Neutrophil (primary cell): ENCODE measurements at regions not wholly inside any gene's neighbourhood (a gene's known extent, or its start where the extent isn't known, plus 50 kb on each side); places are given as distances from the start of the nearest gene placed in this dataset.
"Not testable (repeated sequence)": the region's sequence is repeated elsewhere in the genome, so short reads cannot be mapped to it uniquely, and the experiment has no call there.

Experiments used
- H3K27ac ChIP-seq: fragments of 200-600 bp; sonication (generic); 2 replicates; pipeline ENCODE4 v1.5.1; 2016; ENCODE audit warnings: mild to moderate bottlenecking, moderate library complexity
- H3K27me3 ChIP-seq: fragments of 200-600 bp; sonication (generic); 2 replicates; pipeline ENCODE4 v1.6.0; 2016; ENCODE audit warnings: mild to moderate bottlenecking
- H3K36me3 ChIP-seq: fragments of 200-600 bp; sonication (generic); 2 replicates; pipeline ENCODE4 v1.5.1; 2017
- H3K4me1 ChIP-seq, 2 experiments: fragments of 200-600 bp in 1 of 2; sonication (generic) in 1 of 2; 1 replicate in 1 of 2; 2 replicates in 1 of 2; pipeline versions ENCODE4 v1.5.1 to v1.6.1; 2013 to 2016; ENCODE audit warnings: low read depth in 1 of 2, low read length in 1 of 2, mild to moderate bottlenecking in 1 of 2, moderate library complexity in 1 of 2; ENCODE audit not compliant: control insufficient read depth in 1 of 2, insufficient read depth in 1 of 2
- H3K4me3 ChIP-seq, 2 experiments: fragments of 200-600 bp in 1 of 2; sonication (generic) in 1 of 2; 1 replicate in 1 of 2; 2 replicates in 1 of 2; pipeline ENCODE4 v1.5.1; 2013 to 2016; ENCODE audit warnings: low read depth in 1 of 2, low read length in 1 of 2, mild to moderate bottlenecking in 1 of 2, moderate library complexity in 1 of 2
- H3K9me3 ChIP-seq: fragments of 200-600 bp; sonication (generic); 2 replicates; pipeline ENCODE4 v1.5.1; 2016
- CTCF ChIP-seq: fragments of 200-600 bp; sonication (generic); IDR thresholded peaks from 2 replicates; pipeline ENCODE4 v1.5.1; 2016; ENCODE audit warnings: antibody characterized with exemption

GRCh38 chr15:96165775-96166174 is 164.7 kb upstream of the NR2F2 start:
- TF ChIP-seq CTCF, result no peak
- Histone ChIP-seq H3K4me3 (no peak overlapping the region), H3K27me3 (peaks cover 5% of the 10 kb centered on the region), H3K36me3 (no peaks in the 10 kb centered on the region), H3K4me1 (no peaks in the 10 kb centered on the region), H3K27ac (no peak overlapping the region), H3K9me3 (no peaks in the 10 kb centered on the region)

- peaks cover 12% of the 10 kb centered on the region for H3K27me3 ChIP-seq
- H3K9me3 ChIP-seq, result no peaks in the 10 kb centered on the region
- H3K36me3 ChIP-seq, result no peaks in the 10 kb centered on the region
- H3K4me1 ChIP-seq, result no peaks in the 10 kb centered on the region
- H3K4me3 ChIP-seq, result no peak overlapping the region
- no peak for TF ChIP-seq CTCF
- no peak overlapping the region for H3K27ac ChIP-seq
Observed at GRCh38 chr15:96166223-96167200, 164.0 kb upstream of the NR2F2 start.

GRCh38 chr15:96170616-96170978 is 159.9 kb upstream of the NR2F2 start:
- peaks cover 18% of the 10 kb centered on the region for H3K27me3 ChIP-seq
- not testable (repeated sequence) for H3K4me3 ChIP-seq, H3K9me3 ChIP-seq, H3K36me3 ChIP-seq, H3K4me1 ChIP-seq, H3K27ac ChIP-seq

GRCh38 chr15:96170979-96171739 is 159.3 kb upstream of the NR2F2 start:
- Histone ChIP-seq H3K27ac (no peak overlapping the region), H3K4me3 (no peak overlapping the region), H3K27me3 (peaks cover 18% of the 10 kb centered on the region), H3K36me3 (no peaks in the 10 kb centered on the region), H3K9me3 (no peaks in the 10 kb centered on the region), H3K4me1 (no peaks in the 10 kb centered on the region)
- TF ChIP-seq CTCF, result no peak

- Histone ChIP-seq H3K27ac (no peak overlapping the region), H3K36me3 (no peaks in the 10 kb centered on the region), H3K4me1 (no peaks in the 10 kb centered on the region), H3K27me3 (peaks cover 14% of the 10 kb centered on the region), H3K4me3 (no peak overlapping the region), H3K9me3 (no peaks in the 10 kb centered on the region)
- no peak for TF ChIP-seq CTCF
Observed at GRCh38 chr15:96171853-96172296, 158.6 kb upstream of the NR2F2 start.

GRCh38 chr15:96172417-96172816 is 158.1 kb upstream of the NR2F2 start:
- Histone ChIP-seq H3K27me3 (peaks cover 14% of the 10 kb centered on the region), H3K4me3 (no peak overlapping the region), H3K27ac (no peak overlapping the region), H3K9me3 (no peaks in the 10 kb centered on the region), H3K4me1 (no peaks in the 10 kb centered on the region), H3K36me3 (no peaks in the 10 kb centered on the region)
- TF ChIP-seq CTCF, result no peak
